ENCODE measurements at regions not wholly inside any gene's neighbourhood (a gene's known extent, or its start where the extent isn't known, plus 50 kb on each side); places are given as distances from the start of the nearest gene placed in this dataset.

DNA sequence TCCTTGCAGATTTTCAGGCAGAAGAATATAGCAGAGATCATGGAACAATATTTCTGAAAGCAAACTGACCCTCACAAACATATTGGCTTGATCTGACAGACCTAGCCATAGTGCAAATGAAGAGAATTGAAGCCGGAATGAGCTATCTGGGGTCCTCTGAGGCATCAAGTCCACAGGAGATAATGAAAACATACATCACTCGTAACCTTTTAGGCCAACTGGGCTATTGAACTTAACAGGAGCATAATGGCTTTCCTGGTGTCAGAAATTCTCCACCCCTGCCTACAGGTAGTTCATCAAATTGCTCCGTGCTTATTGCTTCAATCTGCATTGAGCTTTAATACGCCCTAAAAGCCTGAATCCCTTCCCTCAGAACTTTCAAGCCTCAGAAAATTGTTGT is 1414.6 kb upstream of the TENM4 start:
- no peak for TF ChIP-seq CTCF (conservative IDR thresholded peaks at IDR 0.05; ENCODE audit: low read depth, low read length)
- no peak for TF ChIP-seq EZH2 (IDR thresholded peaks at IDR 0.05; ENCODE audit: low read length, unreplicated experiment)
- no peak for TF ChIP-seq EZH2phosphoT487 (IDR thresholded peaks at IDR 0.05; ENCODE audit: borderline replicate concordance, low read length)

Data from PC-3 (cell line).